IPS-20b (cell line): ENCODE measurements at regions not wholly inside any gene's neighbourhood (a gene's known extent, or its start where the extent isn't known, plus 50 kb on each side); places are given as distances from the start of the nearest gene placed in this dataset.

ENCODE experiments used
- H3K27ac ChIP-seq: one replicate; pipeline ENCODE4 v1.5.1; 2013; ENCODE audit warnings: low read length
- H3K27me3 ChIP-seq: 2 replicates; pipeline ENCODE4 v1.6.1; 2013; ENCODE audit warnings: mild to moderate bottlenecking, low read length, inconsistent platforms; ENCODE audit not compliant: insufficient read depth
- H3K36me3 ChIP-seq: 2 replicates; pipeline ENCODE4 v1.6.1; 2013; ENCODE audit warnings: low read depth, mild to moderate bottlenecking, inconsistent platforms, low read length, moderate library complexity; ENCODE audit not compliant: insufficient read depth
- H3K4me1 ChIP-seq: 2 replicates; pipeline ENCODE4 v1.6.1; 2013; ENCODE audit warnings: mild to moderate bottlenecking, control low read depth, inconsistent platforms, low read length, moderate library complexity; ENCODE audit not compliant: insufficient read depth
- H3K4me3 ChIP-seq: 2 replicates; pipeline ENCODE4 v1.5.1; 2013; ENCODE audit warnings: mild to moderate bottlenecking, low read length, inconsistent platforms
- H3K9ac ChIP-seq: 2 replicates; pipeline ENCODE4 v1.6.1; 2013; ENCODE audit warnings: low read depth, mild to moderate bottlenecking, inconsistent platforms, low read length, moderate library complexity
- H3K9me3 ChIP-seq: 2 replicates; pipeline ENCODE4 v1.6.1; 2013; ENCODE audit warnings: mild to moderate bottlenecking, low read depth, low read length, inconsistent platforms; ENCODE audit not compliant: insufficient read depth

DNA sequence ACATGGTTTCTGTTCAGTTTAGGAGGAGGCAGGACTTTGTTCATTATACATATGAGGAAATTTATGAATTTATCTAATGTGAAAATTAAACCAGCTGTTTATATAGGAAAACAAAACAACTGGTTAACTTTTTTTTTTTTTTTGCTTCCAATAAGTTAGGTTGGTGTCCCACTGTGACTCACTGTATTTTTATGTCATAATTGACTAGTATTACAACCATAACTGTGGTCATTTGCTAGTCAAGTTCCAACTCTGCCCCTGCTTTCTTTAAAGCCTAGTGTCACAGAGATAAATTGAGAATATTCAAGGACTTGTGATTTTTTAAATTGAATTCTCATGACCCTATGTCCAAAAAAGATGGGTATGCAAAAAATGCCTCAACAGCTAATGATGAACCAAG lies 227.7 kb downstream of the BCAT1 start:
- Histone ChIP-seq H3K27ac (no peak overlapping the region), H3K27me3 (no peaks in the 10 kb centered on the region), H3K9ac (no peak overlapping the region), H3K4me3 (no peak overlapping the region), H3K4me1 (no peaks in the 10 kb centered on the region), H3K9me3 (no peaks in the 10 kb centered on the region), H3K36me3 (no peaks in the 10 kb centered on the region)

- no peak overlapping the region for H3K9ac ChIP-seq
- no peak overlapping the region for H3K27ac ChIP-seq
- no peak overlapping the region for H3K4me3 ChIP-seq
- no peaks in the 10 kb centered on the region for H3K4me1 ChIP-seq
- no peaks in the 10 kb centered on the region for H3K27me3 ChIP-seq
- H3K9me3 ChIP-seq = no peaks in the 10 kb centered on the region
- H3K36me3 ChIP-seq = no peaks in the 10 kb centered on the region
Measured at GRCh38 chr12:24719293-24719721, 229.6 kb downstream of the BCAT1 start.

- no peak overlapping the region for H3K27ac ChIP-seq
- no peaks in the 10 kb centered on the region for H3K36me3 ChIP-seq
- no peak overlapping the region for H3K4me3 ChIP-seq
- H3K9me3 ChIP-seq = no peaks in the 10 kb centered on the region
- no peaks in the 10 kb centered on the region for H3K27me3 ChIP-seq
- H3K9ac ChIP-seq = no peak overlapping the region
- no peaks in the 10 kb centered on the region for H3K4me1 ChIP-seq
Measured at GRCh38 chr12:24718617-24719016, 230.3 kb downstream of the BCAT1 start.

DNA sequence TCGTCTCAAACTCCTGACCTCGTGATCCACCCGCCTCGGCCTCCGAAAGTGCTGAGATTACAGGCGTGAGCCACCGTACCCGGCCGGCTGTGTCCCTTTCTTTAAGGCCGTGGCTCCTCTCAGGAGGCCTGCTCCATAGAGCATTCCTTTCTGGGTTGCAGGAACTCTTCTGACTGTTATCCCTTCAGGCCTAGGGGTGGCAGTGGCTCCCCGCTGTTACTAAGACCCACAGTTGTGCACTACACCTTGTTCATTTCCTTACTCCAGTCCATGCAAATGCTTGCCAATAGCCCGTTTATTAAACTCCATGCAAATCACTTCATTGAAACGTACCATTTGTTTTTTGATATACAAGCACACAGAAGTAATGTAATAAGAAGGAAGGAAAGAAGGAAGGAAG lies 234.7 kb downstream of the BCAT1 start:
- Histone ChIP-seq H3K4me3 (no peak overlapping the region), H3K36me3 (no peaks in the 10 kb centered on the region), H3K27me3 (no peaks in the 10 kb centered on the region), H3K9ac (no peak overlapping the region), H3K9me3 (no peaks in the 10 kb centered on the region), H3K4me1 (no peaks in the 10 kb centered on the region), H3K27ac (no peak overlapping the region)

GRCh38 chr12:24711056-24712008 lies 237.6 kb downstream of the BCAT1 start:
- no peaks in the 10 kb centered on the region for H3K36me3 ChIP-seq
- no peaks in the 10 kb centered on the region for H3K9me3 ChIP-seq
- no peaks in the 10 kb centered on the region for H3K4me1 ChIP-seq
- H3K9ac ChIP-seq = no peak overlapping the region
- no peak overlapping the region for H3K27ac ChIP-seq
- no peak overlapping the region for H3K4me3 ChIP-seq
- H3K27me3 ChIP-seq = no peaks in the 10 kb centered on the region

DNA sequence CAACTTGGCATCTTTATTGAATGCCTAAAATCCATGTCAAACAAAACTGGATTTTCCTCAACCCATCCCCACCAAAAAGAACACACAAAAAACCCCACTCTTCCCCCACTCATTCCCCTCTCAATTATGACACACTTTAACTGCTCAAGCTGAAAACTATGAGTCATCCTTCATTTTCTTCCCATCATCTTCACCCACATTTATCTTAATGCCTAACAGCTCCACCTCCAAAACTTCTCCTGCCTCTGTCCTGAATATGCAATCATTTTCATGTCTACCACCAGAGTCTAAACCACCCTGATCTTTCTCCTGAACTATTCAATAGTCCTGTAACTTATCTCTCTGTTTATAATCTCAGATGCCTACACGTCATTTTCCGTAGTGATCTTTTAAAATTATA lies 239.7 kb downstream of the BCAT1 start:
- Histone ChIP-seq H3K4me1 (no peaks in the 10 kb centered on the region), H3K36me3 (no peaks in the 10 kb centered on the region), H3K9ac (no peak overlapping the region), H3K27me3 (no peaks in the 10 kb centered on the region), H3K9me3 (no peaks in the 10 kb centered on the region), H3K4me3 (no peak overlapping the region), H3K27ac (no peak overlapping the region)

- no peaks in the 10 kb centered on the region for H3K36me3 ChIP-seq
- no peaks in the 10 kb centered on the region for H3K4me1 ChIP-seq
- H3K9ac ChIP-seq = no peak overlapping the region
- no peak overlapping the region for H3K4me3 ChIP-seq
- no peaks in the 10 kb centered on the region for H3K27me3 ChIP-seq
- H3K27ac ChIP-seq = no peak overlapping the region
- H3K9me3 ChIP-seq = no peaks in the 10 kb centered on the region
Measured at GRCh38 chr12:24708718-24709117, 240.2 kb downstream of the BCAT1 start.

DNA sequence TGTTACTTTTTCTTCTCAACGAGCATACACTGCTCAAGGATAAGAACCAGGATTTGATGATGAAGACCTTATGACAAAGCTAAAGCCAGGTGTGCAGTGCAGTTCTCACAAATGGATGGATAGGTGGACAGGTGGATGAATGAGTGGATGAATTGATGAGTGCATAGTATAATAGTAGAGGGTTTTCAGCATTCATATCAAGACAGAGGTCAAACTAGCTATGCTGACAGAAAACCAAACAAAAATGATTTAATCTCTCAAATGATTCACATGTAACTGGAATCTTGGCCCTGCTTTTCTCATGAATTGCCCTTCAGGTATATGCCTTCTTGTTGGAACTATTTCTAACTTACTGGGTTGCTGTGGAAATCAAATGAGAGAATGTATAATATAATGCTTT lies 240.9 kb downstream of the BCAT1 start:
- Histone ChIP-seq H3K27ac (no peak overlapping the region), H3K9ac (no peak overlapping the region), H3K27me3 (no peaks in the 10 kb centered on the region), H3K4me1 (no peaks in the 10 kb centered on the region), H3K4me3 (no peak overlapping the region), H3K36me3 (no peaks in the 10 kb centered on the region), H3K9me3 (no peaks in the 10 kb centered on the region)

DNA sequence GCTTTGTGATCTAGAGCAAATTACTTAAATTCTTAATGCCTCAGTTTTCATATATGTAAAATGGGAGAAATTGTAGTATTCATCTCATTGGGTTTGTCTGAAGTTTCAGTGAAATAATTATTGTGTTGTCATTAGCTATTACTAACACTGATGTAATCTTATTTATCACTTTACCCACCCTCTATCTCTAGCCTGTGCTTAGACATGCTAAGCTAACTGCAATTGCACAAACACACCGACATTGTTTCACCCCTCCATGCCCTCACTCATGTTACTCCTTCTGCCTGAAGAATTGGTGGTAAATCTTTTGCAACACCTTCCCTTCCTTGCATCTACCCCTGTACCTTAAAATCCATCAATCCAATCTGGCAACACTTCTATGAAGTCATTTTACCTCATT lies 241.6 kb downstream of the BCAT1 start:
- H3K27ac ChIP-seq = no peak overlapping the region
- no peaks in the 10 kb centered on the region for H3K4me1 ChIP-seq
- no peaks in the 10 kb centered on the region for H3K36me3 ChIP-seq
- no peak overlapping the region for H3K4me3 ChIP-seq
- no peaks in the 10 kb centered on the region for H3K9me3 ChIP-seq
- H3K27me3 ChIP-seq = no peaks in the 10 kb centered on the region
- H3K9ac ChIP-seq = no peak overlapping the region

- no peaks in the 10 kb centered on the region for H3K4me1 ChIP-seq
Measured at GRCh38 chr12:24705741-24706358, 243.1 kb downstream of the BCAT1 start.

DNA sequence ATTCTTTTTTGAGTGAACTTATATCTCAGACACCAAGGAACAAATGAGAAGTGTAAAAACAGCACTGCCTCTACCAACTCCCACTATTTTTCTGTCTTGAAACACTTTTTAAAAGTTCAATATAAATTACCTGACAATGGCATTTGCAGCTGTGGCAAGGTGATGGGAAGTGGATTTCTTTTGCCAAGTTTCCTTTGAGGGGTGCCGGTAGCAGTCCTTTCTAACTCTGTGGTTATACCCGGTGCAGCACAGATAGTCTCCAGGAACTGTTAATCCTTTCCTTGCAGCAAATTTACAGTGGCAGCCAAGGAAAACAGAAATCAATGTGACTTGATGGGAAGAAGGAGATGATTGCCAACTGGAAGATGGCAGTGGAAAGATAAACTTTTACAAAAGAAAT lies 243.7 kb downstream of the BCAT1 start:
- Histone ChIP-seq H3K4me1 (no peaks in the 10 kb centered on the region), H3K9me3 (peaks cover 11% of the 10 kb centered on the region; the same call in 1 of the 2 replicates), H3K9ac (no peak overlapping the region), H3K4me3 (no peak overlapping the region), H3K36me3 (no peaks in the 10 kb centered on the region), H3K27ac (no peak overlapping the region), H3K27me3 (no peaks in the 10 kb centered on the region)

More at GRCh38 chr12:24705741-24706358, 243.1 kb downstream of the BCAT1 start:
- H3K27ac ChIP-seq = no peak overlapping the region
- no peaks in the 10 kb centered on the region for H3K27me3 ChIP-seq
- peaks cover 9% of the 10 kb centered on the region; the same call in 1 of the 2 replicates for H3K9me3 ChIP-seq
- H3K4me3 ChIP-seq = no peak overlapping the region
- H3K36me3 ChIP-seq = no peaks in the 10 kb centered on the region
- no peak overlapping the region for H3K9ac ChIP-seq

DNA sequence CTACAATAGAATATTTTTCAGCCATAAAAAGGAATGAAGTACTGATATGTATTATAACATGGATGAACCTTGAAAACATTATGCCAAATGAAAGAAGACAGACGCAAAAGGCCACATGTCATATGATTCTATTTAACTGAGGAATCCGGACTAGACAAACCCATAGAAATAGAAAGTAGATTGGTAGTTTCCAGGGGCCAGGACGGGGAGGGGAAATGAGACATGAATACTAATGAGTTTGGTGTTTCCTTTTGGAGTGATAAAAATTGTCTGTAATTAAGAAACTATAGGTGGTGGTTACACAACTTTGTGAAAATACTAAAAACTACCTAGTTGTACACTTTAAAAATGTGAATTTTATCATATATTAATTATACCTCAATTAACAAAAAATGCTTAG lies 247.6 kb downstream of the BCAT1 start:
- H3K9me3 ChIP-seq = peaks cover 11% of the 10 kb centered on the region; the same call in 1 of the 2 replicates
- H3K4me3 ChIP-seq = no peak overlapping the region
- peaks cover 9% of the 10 kb centered on the region for H3K4me1 ChIP-seq
- H3K36me3 ChIP-seq = no peaks in the 10 kb centered on the region
- H3K9ac ChIP-seq = no peak overlapping the region
- no peaks in the 10 kb centered on the region for H3K27me3 ChIP-seq
- H3K27ac ChIP-seq = no peak overlapping the region
